GM12878 (cell line): ENCODE measurements at regions not wholly inside any gene's neighbourhood (a gene's known extent, or its start where the extent isn't known, plus 50 kb on each side); places are given as distances from the start of the nearest gene placed in this dataset.

ENCODE experiments used
- ATAC-seq: fragments of 200-7000 bp; cut with Tn5 transposase; 3 replicates; pipeline ENCODE4 v1.9.1; 2020; ENCODE audit warnings: mild to moderate bottlenecking, moderate library complexity
- BruUV-seq: library from RNA; stranded (reverse); fragments of 400-500 nt; replicated peaks from 2 replicates; lab custom pipeline; 2021; lab: Mats Ljungman, UMichigan
- CTCF ChIA-PET: fragments of 300-600 bp; sonication (Branson Sonifier 250); formaldehyde crosslinking; extraction: SDS; loops from one replicate; lab custom pipeline; 2021; ENCODE audit warnings: inconsistent platforms; lab: Yijun Ruan, JAX
- POLR2A ChIA-PET: fragments of 350-600 bp; formaldehyde crosslinking; extraction: SDS; loops from one replicate; lab custom pipeline; 2021; ENCODE audit warnings: inconsistent platforms; lab: Charles Lee
- RAD21 ChIA-PET: fragments of 300-600 bp; sonication (Branson Sonifier 250); formaldehyde crosslinking; loops from one replicate; lab custom pipeline; 2023; ENCODE audit warnings: antibody characterized with exemption; ENCODE audit not compliant: unreplicated experiment; lab: Charles Lee
- SMC1A ChIA-PET: fragments of 300-600 bp; sonication (Branson Sonifier 250); formaldehyde crosslinking; loops from one replicate; lab custom pipeline; 2023; ENCODE audit not compliant: unreplicated experiment, uncharacterized antibody; lab: Charles Lee
- DNase-seq: peaks from one replicate; pipeline ENCODE4 v3.0.0-alpha.2; 2011; ENCODE audit warnings: low read depth, low spot score
- FAIRE-seq: peaks from 3 replicates; lab custom pipeline; 2011; peaks lifted over from hg19 to GRCh38; lab: Jason Lieb, UNC
- H2AFZ ChIP-seq: 2 replicates; pipeline ENCODE4 v1.6.0; 2011; ENCODE audit warnings: low read depth, low read length, control low read depth; ENCODE audit not compliant: control insufficient read depth
- H3K27ac ChIP-seq: 2 replicates; pipeline ENCODE4 v1.5.1; 2011; ENCODE audit warnings: control low read depth; ENCODE audit not compliant: control insufficient read depth, insufficient read depth
- H3K27me3 ChIP-seq, 2 experiments: replicated peaks in 1 of 2; 2 replicates each; pipeline versions ENCODE4 v1.6.0 to v1.6.1; 2011; ENCODE audit warnings: low read length in 1 of 2; ENCODE audit not compliant: control insufficient read depth in 2 of 2, insufficient read depth in 2 of 2
- H3K36me3 ChIP-seq, 2 experiments: 2 replicates each; pipeline ENCODE4 v1.5.1; 2011; ENCODE audit warnings: low read length in 1 of 2; ENCODE audit not compliant: control insufficient read depth in 2 of 2, insufficient read depth in 2 of 2
- H3K4me1 ChIP-seq: 2 replicates; pipeline ENCODE4 v1.6.1; 2011; ENCODE audit warnings: mild to moderate bottlenecking, low read length, moderate library complexity, mixed read lengths; ENCODE audit not compliant: control insufficient read depth, insufficient read depth
- H3K4me2 ChIP-seq: 2 replicates; pipeline ENCODE4 v1.6.0; 2011; ENCODE audit warnings: control low read depth; ENCODE audit not compliant: control insufficient read depth, insufficient read depth
- H3K4me3 ChIP-seq: fragments of 200-600 bp; sonication (generic); 2 replicates; pipeline ENCODE4 v1.5.1; 2016
- H3K79me2 ChIP-seq: 2 replicates; pipeline ENCODE4 v1.6.0; 2011; ENCODE audit warnings: low read length; ENCODE audit not compliant: control insufficient read depth, insufficient read depth
- H3K9ac ChIP-seq: 2 replicates; pipeline ENCODE4 v1.8.0; 2011; ENCODE audit warnings: low read length, control low read depth, mixed read lengths; ENCODE audit not compliant: control insufficient read depth, insufficient read depth
- H3K9me3 ChIP-seq: replicated peaks from 3 replicates; pipeline ENCODE4 v1.5.1; 2011; ENCODE audit warnings: mild to moderate bottlenecking, low read length; ENCODE audit not compliant: control insufficient read depth, insufficient read depth
- H4K20me1 ChIP-seq: 2 replicates; pipeline ENCODE4 v1.6.0; 2011; ENCODE audit not compliant: control insufficient read depth, insufficient read depth
- ATF3 ChIP-seq: IDR thresholded peaks from 2 replicates; pipeline ENCODE4 v1.6.1; 2011; ENCODE audit warnings: low read depth, mild to moderate bottlenecking, low read length, moderate library complexity, borderline replicate concordance; ENCODE audit errors: extremely low read depth
- CREB1 ChIP-seq: IDR thresholded peaks from 2 replicates; pipeline ENCODE4 v1.6.1; 2012; ENCODE audit warnings: low read depth, mild to moderate bottlenecking, inconsistent platforms
- DPF2 ChIP-seq: fragments of 450-650 bp; IDR thresholded peaks from 2 replicates; pipeline ENCODE4 v1.6.1; 2017; ENCODE audit warnings: mild to moderate bottlenecking
- EED ChIP-seq: sonication (generic); IDR thresholded peaks from 2 replicates; pipeline ENCODE4 v1.6.1; 2016; ENCODE audit warnings: antibody characterized with exemption, low read depth
- ESRRA ChIP-seq: IDR thresholded peaks from 2 replicates; pipeline ENCODE4 v1.6.1; 2012; ENCODE audit warnings: mild to moderate bottlenecking, low read length, improper control_type of control experiment
- ETV6 ChIP-seq, 2 experiments: fragments of 450-650 bp in 1 of 2; IDR thresholded peaks in 1 of 2; conservative IDR thresholded peaks in 1 of 2; 2 replicates each; pipeline ENCODE4 v1.6.1; 2014; ENCODE audit warnings: antibody characterized with exemption in 1 of 2, borderline replicate concordance in 1 of 2, low read depth in 1 of 2, mild to moderate bottlenecking in 1 of 2, moderate library complexity in 1 of 2
- JUNB ChIP-seq: IDR thresholded peaks from 2 replicates; pipeline ENCODE4 v1.6.1; 2016; ENCODE audit warnings: antibody characterized with exemption, mild to moderate bottlenecking
- PKNOX1 ChIP-seq: fragments of 450-650 bp; IDR thresholded peaks from 2 replicates; pipeline ENCODE4 v1.6.1; 2016; ENCODE audit warnings: mild to moderate bottlenecking
- PRDM15 ChIP-seq: fragments of 450-650 bp; formaldehyde crosslinking; IDR thresholded peaks from 2 replicates; pipeline ENCODE4 v1.4.0; 2020; ENCODE audit warnings: mild to moderate bottlenecking, moderate library complexity
- RELB ChIP-seq: fragments of 450-650 bp; IDR thresholded peaks from 2 replicates; pipeline ENCODE4 v1.6.1; 2017; ENCODE audit warnings: low read depth, mild to moderate bottlenecking, moderate library complexity
- SMAD1 ChIP-seq: fragments of 450-650 bp; IDR thresholded peaks from 2 replicates; pipeline ENCODE4 v1.6.1; 2018; ENCODE audit warnings: mild to moderate bottlenecking, low read depth; ENCODE audit not compliant: partially characterized antibody
- SMARCA5 ChIP-seq: fragments of 450-650 bp; IDR thresholded peaks from 2 replicates; pipeline ENCODE4 v1.6.1; 2017; ENCODE audit warnings: mild to moderate bottlenecking
- SUPT20H ChIP-seq: IDR thresholded peaks from 2 replicates; pipeline ENCODE4 v1.6.1; 2011; ENCODE audit warnings: low read depth, mild to moderate bottlenecking, low read length, moderate library complexity, borderline replicate concordance; ENCODE audit not compliant: control insufficient read depth
- TBL1XR1 ChIP-seq: IDR thresholded peaks from 2 replicates; pipeline ENCODE4 v1.6.1; 2012; ENCODE audit warnings: low read depth, low read length, improper control_type of control experiment
- ZNF217 ChIP-seq: fragments of 450-650 bp; IDR thresholded peaks from 2 replicates; pipeline ENCODE4 v1.6.1; 2017; ENCODE audit warnings: antibody characterized with exemption, mild to moderate bottlenecking
- ZNF24 ChIP-seq: fragments of 450-650 bp; IDR thresholded peaks from 2 replicates; pipeline ENCODE4 v1.6.1; 2017; ENCODE audit warnings: antibody characterized with exemption, mild to moderate bottlenecking
- WGBS: methylation state at CpG from one replicate; pipeline ENCODE4 v1.1.6; 2016; ENCODE audit warnings: low lambda C conversion rate; ENCODE audit not compliant: insufficient replicate concordance, insufficient coverage; ENCODE audit errors: missing lambda C conversion rate; 5-methylcytosine and 5-hydroxymethylcytosine counted together
- in situ Hi-C: fragments of 300-500 bp; cut with MboI; formaldehyde crosslinking; loops from 9 replicates; pipeline ENCODE4 v1.14.3; 2018; ENCODE audit warnings: mixed read lengths
- intact Hi-C: fragments of 100-400 bp; cut with micrococcal nuclease; formaldehyde crosslinking; loops from one replicate; pipeline ENCODE4 v1.14.2; 2022; ENCODE audit not compliant: unreplicated experiment

- TSS peak; percentile 98 for BruUV-seq
- 19% methylated on average over 1 of the region's 1 CpG for WGBS
- ChIA-PET SMC1A (interaction anchor here (1.0 to 1.5 kb wide), 4 partner anchors 13 to 54 kb away, joined by 3 to 5 read pairs (median 5); no protein-coding TSS in a partner anchor), RAD21 (interaction anchor here (0.7 to 1.4 kb wide), 5 partner anchors 21 to 82 kb away, joined by 3 to 5 read pairs (median 5); no protein-coding TSS in a partner anchor), POLR2A (interaction anchor here (0.9 to 1.2 kb wide), 2 partner anchors 13 to 26 kb away, joined by 3 to 4 read pairs; no protein-coding TSS in a partner anchor), CTCF (interaction anchor here (1.2 kb wide), 2 partner anchors 35 to 54 kb away, joined by 3 read pairs; no protein-coding TSS in a partner anchor)
- peak; percentile 13 for ATAC-seq
- Histone ChIP-seq H3K79me2 (no peaks in the 10 kb centered on the region), H3K4me1 (peaks cover 52% of the 10 kb centered on the region), H4K20me1 (no peaks in the 10 kb centered on the region), H3K36me3 (no peaks in the 10 kb centered on the region), H2AFZ (no peak overlapping the region; the same call in 1 of the 2 replicates), H3K27me3 (no peaks in the 10 kb centered on the region), H3K27ac (peak overlapping the region; percentile 64), H3K9ac (no peak overlapping the region), H3K4me2 (peak overlapping the region; percentile 54; the same call in 1 of the 2 replicates), H3K4me3 (no peak overlapping the region), H3K9me3 (no peaks in the 10 kb centered on the region; the same call in 2 of the 3 replicates)
- in situ Hi-C loops (no loop called here), intact Hi-C loops (loop anchor here (2.0 to 5.0 kb wide), 2 partner anchors 25 to 224 kb away; no protein-coding TSS in a partner anchor)
- no peak for DNase-seq
- FAIRE-seq: no peak
- TF ChIP-seq ZNF24: peak; percentile 42; the same call in 1 of the 2 replicates
- TF ChIP-seq DPF2: 0 out of 2 replicates have a peak, but pooled peaks have one; percentile 5
- TF ChIP-seq TBL1XR1: no peak
- peak; percentile 17; the same call in 1 of the 2 replicates for TF ChIP-seq JUNB
- TF ChIP-seq ATF3: no peak
- TF ChIP-seq ZNF217: 0 out of 2 replicates have a peak, but pooled peaks have one; percentile 61
- TF ChIP-seq SMAD1: no peak
- no peak for TF ChIP-seq ESRRA
- no peak for TF ChIP-seq SUPT20H
- no peak for TF ChIP-seq CREB1
- TF ChIP-seq PRDM15 (CRISPR knock-in tag): no peak
- TF ChIP-seq ETV6 (conservative IDR thresholded peaks at IDR 0.05 in 1 of 2, IDR thresholded peaks at IDR 0.05 in 1 of 2; ENCODE audit: borderline replicate concordance in 1 of 2, low read depth in 1 of 2): peak in 1 of 2 experiments; percentile 67; a peak in 2 of 4 replicates
- TF ChIP-seq PKNOX1: peak; percentile 39; the same call in 1 of the 2 replicates
- TF ChIP-seq SMARCA5: no peak
- TF ChIP-seq EED: peak; percentile 28; the same call in 1 of the 2 replicates
- TF ChIP-seq RELB: no peak
Observed at GRCh38 chr1:14517841-14518180, 80.7 kb upstream of the KAZN start.
